Spinal cord (tissue), 9 donors: ENCODE measurements at regions not wholly inside any gene's neighbourhood (a gene's known extent, or its start where the extent isn't known, plus 50 kb on each side); places are given as distances from the start of the nearest gene placed in this dataset.

Experiments
- DNase-seq, 6 donors: peaks; one replicate each; pipeline versions ENCODE4 v3.0.0 to v3.0.0-alpha.2; 2013 to 2015; ENCODE audit warnings: low spot score in 6 of 6, low read depth in 4 of 6
- H3K27ac ChIP-seq: one replicate; pipeline ENCODE4 v1.5.1; 2013; ENCODE audit warnings: low read depth, low read length, control low read depth
- H3K27me3 ChIP-seq: one replicate; pipeline ENCODE4 v1.6.1; 2013; ENCODE audit warnings: low read length; ENCODE audit not compliant: control insufficient read depth, insufficient read depth
- H3K36me3 ChIP-seq: one replicate; pipeline ENCODE4 v1.6.1; 2013; ENCODE audit warnings: low read length; ENCODE audit not compliant: control insufficient read depth, insufficient read depth
- H3K4me1 ChIP-seq: one replicate; pipeline ENCODE4 v1.6.1; 2013; ENCODE audit warnings: low read length; ENCODE audit not compliant: control insufficient read depth, insufficient read depth
- H3K4me3 ChIP-seq: one replicate; pipeline ENCODE4 v1.5.1; 2013; ENCODE audit warnings: low read depth, low read length, control low read depth
- H3K9me3 ChIP-seq: one replicate; pipeline ENCODE4 v1.6.1; 2013; ENCODE audit warnings: low read length; ENCODE audit not compliant: control insufficient read depth, insufficient read depth
- WGBS: methylation state at CpG from one replicate; pipeline ENCODE4 v1.1.5; 2013; ENCODE audit warnings: missing lambda C conversion rate; ENCODE audit not compliant: insufficient coverage; 5-methylcytosine and 5-hydroxymethylcytosine counted together
- donor health status: healthy.

GRCh38 chr14:25252793-25253192 lies 202.8 kb upstream of the STXBP6 start:
- Histone ChIP-seq H3K9me3 (no peaks in the 10 kb centered on the region), H3K27ac (no peak overlapping the region), H3K36me3 (no peaks in the 10 kb centered on the region), H3K27me3 (no peaks in the 10 kb centered on the region), H3K4me1 (no peaks in the 10 kb centered on the region), H3K4me3 (no peak overlapping the region)
- 53% methylated on average over 10 of the region's 11 CpGs for WGBS
- peak in 1 of 6 donors; percentile 83 for DNase-seq

GRCh38 chr14:25250516-25250915 lies 200.6 kb upstream of the STXBP6 start:
- Histone ChIP-seq H3K4me3 (no peak overlapping the region), H3K9me3 (no peaks in the 10 kb centered on the region), H3K36me3 (no peaks in the 10 kb centered on the region), H3K27ac (no peak overlapping the region), H3K4me1 (no peaks in the 10 kb centered on the region), H3K27me3 (no peaks in the 10 kb centered on the region)
- peak in 1 of 6 donors; percentile 35 for DNase-seq

GRCh38 chr14:25247609-25248008 lies 197.7 kb upstream of the STXBP6 start:
- H3K9me3 ChIP-seq = no peaks in the 10 kb centered on the region
- no peak overlapping the region for H3K4me3 ChIP-seq
- no peaks in the 10 kb centered on the region for H3K27me3 ChIP-seq
- H3K27ac ChIP-seq = no peak overlapping the region
- DNase-seq = no peak
- H3K4me1 ChIP-seq = no peaks in the 10 kb centered on the region
- no peaks in the 10 kb centered on the region for H3K36me3 ChIP-seq
- WGBS = 17% methylated on average over 1 of the region's 3 CpGs

- no peaks in the 10 kb centered on the region for H3K9me3 ChIP-seq
- H3K27me3 ChIP-seq = no peaks in the 10 kb centered on the region
- no peak overlapping the region for H3K4me3 ChIP-seq
- 100% methylated on average over 1 of the region's 2 CpGs for WGBS
- no peak for DNase-seq
- H3K36me3 ChIP-seq = no peaks in the 10 kb centered on the region
- H3K27ac ChIP-seq = no peak overlapping the region
- H3K4me1 ChIP-seq = no peaks in the 10 kb centered on the region
These were observed 196.8 kb upstream of the STXBP6 start for GRCh38 chr14:25246751-25247150.

- WGBS = no CpG with 5 or more reads among the region's 1 CpG
- DNase-seq = no peak
These were observed 189.2 kb upstream of the STXBP6 start for GRCh38 chr14:25239170-25239569.

GRCh38 chr14:25237845-25238244 lies 187.9 kb upstream of the STXBP6 start:
- Histone ChIP-seq H3K27ac (no peak overlapping the region), H3K36me3 (no peaks in the 10 kb centered on the region), H3K4me3 (no peak overlapping the region), H3K9me3 (no peaks in the 10 kb centered on the region), H3K4me1 (no peaks in the 10 kb centered on the region), H3K27me3 (no peaks in the 10 kb centered on the region)
- 9% methylated on average over 4 of the region's 6 CpGs for WGBS
- DNase-seq = peak in 2 of 6 donors; percentile 29 to 60

More at GRCh38 chr14:25239170-25239569, 189.2 kb upstream of the STXBP6 start:
- Histone ChIP-seq H3K9me3 (no peaks in the 10 kb centered on the region), H3K27me3 (no peaks in the 10 kb centered on the region), H3K4me3 (no peak overlapping the region), H3K36me3 (no peaks in the 10 kb centered on the region), H3K4me1 (no peaks in the 10 kb centered on the region), H3K27ac (no peak overlapping the region)

- WGBS = no CpG with 5 or more reads among the region's 3 CpGs
- Histone ChIP-seq H3K27ac (no peak overlapping the region), H3K9me3 (no peaks in the 10 kb centered on the region), H3K27me3 (no peaks in the 10 kb centered on the region), H3K4me1 (no peaks in the 10 kb centered on the region), H3K36me3 (no peaks in the 10 kb centered on the region), H3K4me3 (no peak overlapping the region)
- no peak for DNase-seq
These were observed 183.7 kb upstream of the STXBP6 start for GRCh38 chr14:25233613-25234012.

GRCh38 chr14:25231004-25231403 lies 181.1 kb upstream of the STXBP6 start:
- no peaks in the 10 kb centered on the region for H3K36me3 ChIP-seq
- no peaks in the 10 kb centered on the region for H3K9me3 ChIP-seq
- no peaks in the 10 kb centered on the region for H3K4me1 ChIP-seq
- no peak overlapping the region for H3K4me3 ChIP-seq
- WGBS = 26% methylated on average over 2 of the region's 4 CpGs
- no peaks in the 10 kb centered on the region for H3K27me3 ChIP-seq
- peak in 5 of 6 donors; percentile 33 to 87 (median 40) for DNase-seq
- no peak overlapping the region for H3K27ac ChIP-seq

- H3K27ac ChIP-seq = no peak overlapping the region
- no CpG with 5 or more reads among the region's 3 CpGs for WGBS
- H3K27me3 ChIP-seq = no peaks in the 10 kb centered on the region
- no peaks in the 10 kb centered on the region for H3K9me3 ChIP-seq
- H3K4me1 ChIP-seq = no peaks in the 10 kb centered on the region
- no peaks in the 10 kb centered on the region for H3K36me3 ChIP-seq
- no peak overlapping the region for H3K4me3 ChIP-seq
- no peak for DNase-seq
These were observed 176.3 kb upstream of the STXBP6 start for GRCh38 chr14:25226214-25226613.

GRCh38 chr14:25222256-25222655 lies 172.3 kb upstream of the STXBP6 start:
- Histone ChIP-seq H3K36me3 (no peaks in the 10 kb centered on the region), H3K4me1 (no peaks in the 10 kb centered on the region), H3K9me3 (no peaks in the 10 kb centered on the region), H3K27ac (no peak overlapping the region), H3K27me3 (no peaks in the 10 kb centered on the region), H3K4me3 (no peak overlapping the region)
- peak in 1 of 6 donors; percentile 81 for DNase-seq
